H1 (cell line): ENCODE measurements at regions not wholly inside any gene's neighbourhood (a gene's known extent, or its start where the extent isn't known, plus 50 kb on each side); places are given as distances from the start of the nearest gene placed in this dataset.

Experiments used
- CTCF ChIA-PET: fragments of 300-600 bp; sonication (Branson Sonifier 250); formaldehyde crosslinking; loops from one replicate; lab custom pipeline; 2021; ENCODE audit not compliant: partially characterized antibody; lab: Charles Lee
- POLR2A ChIA-PET: fragments of 300-600 bp; sonication (Branson Sonifier 250); formaldehyde crosslinking; loops from one replicate; lab custom pipeline; 2021; ENCODE audit warnings: inconsistent platforms; ENCODE audit not compliant: partially characterized antibody; lab: Charles Lee
- DNase-seq, 2 experiments: peaks; one replicate each; pipeline versions ENCODE4 v3.0.0 to v3.0.0-alpha.2; 2010 to 2022; ENCODE audit warnings: low spot score in 2 of 2, low read depth in 1 of 2, mixed read lengths in 1 of 2
- FAIRE-seq: peaks from 2 replicates; lab custom pipeline; 2011; peaks lifted over from hg19 to GRCh38; lab: Jason Lieb, UNC
- H2AFZ ChIP-seq: 2 replicates; pipeline ENCODE4 v1.8.1; 2012; ENCODE audit warnings: low read length, inconsistent platforms
- H2AK5ac ChIP-seq: 2 replicates; pipeline ENCODE4 v1.6.1; 2013; ENCODE audit warnings: low read depth, low read length
- H2BK120ac ChIP-seq: replicated peaks from 2 replicates; pipeline ENCODE3; 2013; ENCODE audit warnings: low read depth, low read length, inconsistent platforms
- H2BK12ac ChIP-seq: 2 replicates; pipeline ENCODE4 v1.6.1; 2013; ENCODE audit warnings: low read depth, low read length
- H2BK15ac ChIP-seq: 2 replicates; pipeline ENCODE4 v1.6.1; 2013; ENCODE audit warnings: low read length
- H2BK20ac ChIP-seq: 2 replicates; pipeline ENCODE4 v1.6.1; 2013; ENCODE audit warnings: low read length
- H2BK5ac ChIP-seq: 2 replicates; pipeline ENCODE4 v1.6.1; 2013; ENCODE audit warnings: low read depth, low read length
- H3K14ac ChIP-seq: 2 replicates; pipeline ENCODE4 v1.6.1; 2013; ENCODE audit warnings: inconsistent platforms; ENCODE audit not compliant: insufficient read length
- H3K18ac ChIP-seq: 2 replicates; pipeline ENCODE4 v1.6.1; 2013; ENCODE audit warnings: low read length; ENCODE audit errors: extremely low read depth
- H3K23ac ChIP-seq: 2 replicates; pipeline ENCODE4 v1.6.1; 2013; ENCODE audit warnings: inconsistent platforms; ENCODE audit not compliant: insufficient read length
- H3K23me2 ChIP-seq: 2 replicates; pipeline ENCODE4 v1.6.1; 2013; ENCODE audit warnings: low read depth, low read length
- H3K27ac ChIP-seq: 2 replicates; pipeline ENCODE4 v1.6.1; 2011; ENCODE audit warnings: low read depth, low read length, inconsistent platforms
- H3K27me3 ChIP-seq, 4 experiments: replicated peaks in 1 of 4; 1 replicate in 1 of 4; 2 replicates in 3 of 4; pipeline versions ENCODE4 v1.6.1 to v1.8.1; 2011 to 2013; ENCODE audit warnings: low read length in 3 of 4, mild to moderate bottlenecking in 3 of 4, inconsistent platforms in 2 of 4, mixed read lengths in 2 of 4, moderate library complexity in 1 of 4; ENCODE audit not compliant: control insufficient read depth in 3 of 4, insufficient read depth in 3 of 4; ENCODE audit errors: extremely low read depth in 1 of 4
- H3K36me3 ChIP-seq, 4 experiments: 2 replicates each; pipeline versions ENCODE4 v1.6.1 to v1.8.1; 2011 to 2013; ENCODE audit warnings: mild to moderate bottlenecking in 4 of 4, low read length in 3 of 4, moderate library complexity in 2 of 4, control low read depth in 1 of 4, inconsistent platforms in 1 of 4; ENCODE audit not compliant: insufficient read depth in 4 of 4, control insufficient read depth in 2 of 4
- H3K4ac ChIP-seq: replicated peaks from 2 replicates; pipeline ENCODE3; 2013; ENCODE audit warnings: low read length, low read depth, mixed read lengths, inconsistent platforms; ENCODE audit not compliant: insufficient read length
- H3K4me1 ChIP-seq, 4 experiments: replicated peaks in 1 of 4; 1 replicate in 1 of 4; 2 replicates in 3 of 4; pipeline versions ENCODE4 v1.6.1 to v1.8.1; 2011 to 2013; ENCODE audit warnings: low read length in 3 of 4, inconsistent platforms in 2 of 4, mixed read lengths in 1 of 4; ENCODE audit not compliant: insufficient read depth in 4 of 4, control insufficient read depth in 3 of 4
- H3K4me2 ChIP-seq, 2 experiments: 2 replicates each; pipeline versions ENCODE4 v1.6.1 to v1.8.1; 2011 to 2013; ENCODE audit warnings: low read depth in 2 of 2, low read length in 2 of 2, control low read depth in 1 of 2, inconsistent platforms in 1 of 2, mild to moderate bottlenecking in 1 of 2; ENCODE audit not compliant: insufficient read depth in 1 of 2
- H3K4me3 ChIP-seq, 4 experiments: fragments of 200-600, 300-600 bp in 1 of 4; sonication (generic), shearing (Covaris generic), sonication (Bioruptor Twin) in 1 of 4; 2 replicates each; pipeline versions ENCODE4 v1.5.1 to v1.8.1; 2011 to 2016; ENCODE audit warnings: low read length in 4 of 4, low read depth in 3 of 4, control low read depth in 2 of 4, inconsistent platforms in 2 of 4, mild to moderate bottlenecking in 2 of 4, mixed read lengths in 1 of 4, moderate library complexity in 1 of 4; ENCODE audit not compliant: insufficient read depth in 2 of 4; ENCODE audit errors: extremely low read depth in 1 of 4
- H3K56ac ChIP-seq: replicated peaks from 2 replicates; pipeline ENCODE3; 2013; ENCODE audit warnings: low read depth, mild to moderate bottlenecking, mixed read lengths, low read length, inconsistent platforms; ENCODE audit not compliant: insufficient read length
- H3K79me1 ChIP-seq: 2 replicates; pipeline ENCODE4 v1.6.1; 2013; ENCODE audit warnings: low read depth, low read length, control low read depth
- H3K79me2 ChIP-seq, 2 experiments: 2 replicates each; pipeline versions ENCODE4 v1.6.1 to v1.8.1; 2012 to 2013; ENCODE audit warnings: low read length in 2 of 2, mild to moderate bottlenecking in 2 of 2, inconsistent platforms in 1 of 2; ENCODE audit not compliant: insufficient read depth in 2 of 2, control insufficient read depth in 1 of 2
- H3K9ac ChIP-seq, 4 experiments: replicated peaks in 1 of 4; 1 replicate in 1 of 4; 2 replicates in 3 of 4; pipeline versions ENCODE4 v1.6.1 to v1.8.1; 2011 to 2013; ENCODE audit warnings: low read depth in 3 of 4, low read length in 3 of 4, control low read depth in 2 of 4, mild to moderate bottlenecking in 2 of 4, moderate library complexity in 2 of 4, inconsistent platforms in 1 of 4; ENCODE audit errors: extremely low read depth in 1 of 4
- H3K9me3 ChIP-seq, 2 experiments: 2 replicates each; pipeline versions ENCODE4 v1.6.1 to v1.8.1; 2012 to 2013; ENCODE audit warnings: mild to moderate bottlenecking in 2 of 2, moderate library complexity in 2 of 2, control low read depth in 1 of 2, inconsistent platforms in 1 of 2, low read depth in 1 of 2, low read length in 1 of 2, mixed read lengths in 1 of 2; ENCODE audit not compliant: insufficient read depth in 2 of 2
- H4K20me1 ChIP-seq, 2 experiments: replicated peaks in 1 of 2; 2 replicates each; pipeline versions ENCODE3 to v1.8.1; 2011 to 2013; ENCODE audit warnings: inconsistent platforms in 2 of 2, low read length in 2 of 2, mild to moderate bottlenecking in 1 of 2; ENCODE audit not compliant: insufficient read depth in 2 of 2, control insufficient read depth in 1 of 2
- H4K5ac ChIP-seq: 2 replicates; pipeline ENCODE4 v1.6.1; 2013; ENCODE audit warnings: low read length, low read depth, mixed read lengths, inconsistent platforms; ENCODE audit not compliant: insufficient read length
- H4K8ac ChIP-seq: 2 replicates; pipeline ENCODE4 v1.8.0; 2013; ENCODE audit warnings: mild to moderate bottlenecking, moderate library complexity, low read length, inconsistent platforms; ENCODE audit not compliant: insufficient read depth; ENCODE audit errors: extremely low read depth
- H4K91ac ChIP-seq: replicated peaks from 2 replicates; pipeline ENCODE3; 2013; ENCODE audit warnings: low read length, mixed read lengths, inconsistent platforms; ENCODE audit not compliant: insufficient read length
- BCL11A ChIP-seq, 2 experiments: IDR thresholded peaks; one replicate each; pipeline ENCODE4 v1.6.1; 2011; ENCODE audit warnings: low read depth in 2 of 2, low read length in 2 of 2, mild to moderate bottlenecking in 2 of 2
- EGR1 ChIP-seq: IDR thresholded peaks from 2 replicates; pipeline ENCODE4 v1.6.1; 2011; ENCODE audit warnings: low read depth, low read length, borderline replicate concordance
- JUND ChIP-seq: IDR thresholded peaks from 2 replicates; pipeline ENCODE4 v1.6.1; 2011; ENCODE audit warnings: mild to moderate bottlenecking, improper control_type of control experiment, low read length
- MAFK ChIP-seq: IDR thresholded peaks from 2 replicates; pipeline ENCODE4 v1.6.1; 2012; ENCODE audit warnings: low read depth, mild to moderate bottlenecking, improper control_type of control experiment, low read length
- NANOG ChIP-seq: IDR thresholded peaks from 2 replicates; pipeline ENCODE4 v1.6.1; 2011; ENCODE audit warnings: low read length, low read depth, mild to moderate bottlenecking, inconsistent platforms; ENCODE audit not compliant: insufficient read depth, poor library complexity, severe bottlenecking
- RFX5 ChIP-seq: IDR thresholded peaks from 2 replicates; pipeline ENCODE4 v1.6.1; 2011; ENCODE audit warnings: low read depth, low read length, improper control_type of control experiment, borderline replicate concordance
- RXRA ChIP-seq: IDR thresholded peaks from 2 replicates; pipeline ENCODE4 v1.6.1; 2011; ENCODE audit warnings: low read depth, mild to moderate bottlenecking, low read length, moderate library complexity; ENCODE audit not compliant: insufficient read depth
- SIX5 ChIP-seq: IDR thresholded peaks from 2 replicates; pipeline ENCODE4 v1.6.1; 2011; ENCODE audit warnings: mild to moderate bottlenecking, low read depth, low read length
- SP2 ChIP-seq: IDR thresholded peaks from 2 replicates; pipeline ENCODE4 v1.6.1; 2012; ENCODE audit warnings: mild to moderate bottlenecking, low read length, inconsistent platforms
- WGBS, 2 experiments: shearing (Covaris generic) in 1 of 2; methylation state at CpG; one replicate each; pipeline versions ENCODE4 v1.1.6 to v1.1.7; 2013 to 2015; ENCODE audit warnings: low lambda C conversion rate in 2 of 2, mixed read lengths in 2 of 2, inconsistent platforms in 1 of 2, low coverage in 1 of 2, missing lambda C conversion rate in 1 of 2; ENCODE audit not compliant: insufficient replicate concordance in 2 of 2, insufficient coverage in 1 of 2, insufficient read length in 1 of 2; ENCODE audit errors: extremely low coverage in 1 of 2, missing lambda C conversion rate in 1 of 2; 5-methylcytosine and 5-hydroxymethylcytosine counted together
- TF ChIP-seq, protein P1 (sequence below): IDR thresholded peaks from 2 replicates; pipeline ENCODE4 v1.6.1; 2011; ENCODE audit warnings: low read length, improper control_type of control experiment
- TF ChIP-seq, protein P2 (sequence below): IDR thresholded peaks from 2 replicates; pipeline ENCODE4 v1.6.1; 2011; ENCODE audit warnings: low read depth, mild to moderate bottlenecking, low read length; ENCODE audit not compliant: insufficient read depth
- TF ChIP-seq, protein P3 (sequence below): IDR thresholded peaks from 2 replicates; pipeline ENCODE4 v1.6.1; 2012; ENCODE audit warnings: inconsistent platforms

DNA sequence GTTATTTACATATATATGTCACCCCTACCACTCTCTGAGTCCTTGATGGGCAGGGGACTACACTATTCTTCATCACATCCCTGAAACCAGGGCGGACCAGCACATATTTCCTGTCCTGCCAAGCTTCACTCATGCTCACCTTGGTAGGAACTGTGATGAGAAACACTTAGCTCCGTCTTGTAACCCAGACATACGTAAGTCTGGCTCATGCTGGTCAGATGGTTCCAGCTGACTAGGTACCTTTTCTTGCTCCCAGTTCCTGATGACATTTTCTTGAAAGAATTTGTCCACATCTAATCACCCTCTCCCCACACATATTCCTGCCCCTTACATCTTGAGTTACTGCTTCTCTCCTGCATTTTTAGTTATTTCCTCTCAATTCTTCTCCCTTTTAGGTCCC, 122.2 kb upstream of the MYLIP start:
- H3K23ac ChIP-seq = no peak overlapping the region
- no peak overlapping the region for H3K4me3 ChIP-seq
- H3K18ac ChIP-seq = no peak overlapping the region
- H3K4me1 ChIP-seq = no peaks in the 10 kb centered on the region
- H3K14ac ChIP-seq = no peak overlapping the region
- H4K5ac ChIP-seq = no peak overlapping the region
- TF ChIP-seq BCL11A (IDR thresholded peaks at IDR 0.05; ENCODE audit: low read depth in 2 of 2, low read length in 2 of 2) (no peak), SIX5 (no peak), RFX5 (no peak), JUND (no peak), RXRA (no peak), EGR1 (no peak), MAFK (no peak), NANOG (no peak), SP2 (no peak)
- TF ChIP-seq, protein P1, sequence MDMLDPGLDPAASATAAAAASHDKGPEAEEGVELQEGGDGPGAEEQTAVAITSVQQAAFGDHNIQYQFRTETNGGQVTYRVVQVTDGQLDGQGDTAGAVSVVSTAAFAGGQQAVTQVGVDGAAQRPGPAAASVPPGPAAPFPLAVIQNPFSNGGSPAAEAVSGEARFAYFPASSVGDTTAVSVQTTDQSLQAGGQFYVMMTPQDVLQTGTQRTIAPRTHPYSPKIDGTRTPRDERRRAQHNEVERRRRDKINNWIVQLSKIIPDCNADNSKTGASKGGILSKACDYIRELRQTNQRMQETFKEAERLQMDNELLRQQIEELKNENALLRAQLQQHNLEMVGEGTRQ = no peak
- TF ChIP-seq, protein P2, sequence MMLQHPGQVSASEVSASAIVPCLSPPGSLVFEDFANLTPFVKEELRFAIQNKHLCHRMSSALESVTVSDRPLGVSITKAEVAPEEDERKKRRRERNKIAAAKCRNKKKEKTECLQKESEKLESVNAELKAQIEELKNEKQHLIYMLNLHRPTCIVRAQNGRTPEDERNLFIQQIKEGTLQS = no peak
- TF ChIP-seq, protein P3, sequence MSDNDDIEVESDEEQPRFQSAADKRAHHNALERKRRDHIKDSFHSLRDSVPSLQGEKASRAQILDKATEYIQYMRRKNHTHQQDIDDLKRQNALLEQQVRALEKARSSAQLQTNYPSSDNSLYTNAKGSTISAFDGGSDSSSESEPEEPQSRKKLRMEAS = no peak
- TF ChIP-seq, all 59 proteins: peak for 0
- Histone ChIP-seq H3K9me3 (0 out of 4 replicates have a peak, but pooled peaks cover 0 to 4% of the 10 kb centered on the region in 2 experiments), H2BK120ac (no peak overlapping the region), H3K27me3 (no peaks in the 10 kb centered on the region), H3K79me1 (no peaks in the 10 kb centered on the region), H3K79me2 (no peaks in the 10 kb centered on the region), H2BK20ac (0 out of 2 replicates have a peak overlapping the region, but pooled peaks have one; percentile 2), H4K20me1 (no peaks in the 10 kb centered on the region), H4K8ac (no peak overlapping the region), H2AFZ (no peak overlapping the region), H2BK12ac (no peak overlapping the region), H3K4me2 (no peak overlapping the region), H2BK15ac (no peak overlapping the region), H3K27ac (no peak overlapping the region), H3K56ac (no peak overlapping the region), H3K9ac (no peak overlapping the region), H3K23me2 (no peaks in the 10 kb centered on the region), H4K91ac (no peak overlapping the region), H2BK5ac (no peak overlapping the region), H3K36me3 (no peaks in the 10 kb centered on the region), H3K4ac (no peak overlapping the region), H2AK5ac (no peak overlapping the region)
- POLR2A ChIA-PET = no interaction called here
- CTCF ChIA-PET = interaction anchor here (1.4 kb wide), 1 partner anchor 53 kb away, joined by 5 read pairs; no protein-coding TSS in a partner anchor
- FAIRE-seq = no peak
- WGBS, 2 experiments = 93% methylated on average over 3 of the region's 3 CpGs; no CpG with 5 or more reads in 1 of the 2 experiments
- DNase-seq = no peak
